HG02870 (cell line): ENCODE measurements at regions not wholly inside any gene's neighbourhood (a gene's known extent, or its start where the extent isn't known, plus 50 kb on each side); places are given as distances from the start of the nearest gene placed in this dataset.

Experiments
- ATAC-seq: cut with Tn5 transposase; IDR thresholded peaks from one replicate; pipeline ENCODE4 v1.9.1; 2021; ENCODE audit warnings: mild to moderate bottlenecking, moderate library complexity; ENCODE audit not compliant: unreplicated experiment

DNA sequence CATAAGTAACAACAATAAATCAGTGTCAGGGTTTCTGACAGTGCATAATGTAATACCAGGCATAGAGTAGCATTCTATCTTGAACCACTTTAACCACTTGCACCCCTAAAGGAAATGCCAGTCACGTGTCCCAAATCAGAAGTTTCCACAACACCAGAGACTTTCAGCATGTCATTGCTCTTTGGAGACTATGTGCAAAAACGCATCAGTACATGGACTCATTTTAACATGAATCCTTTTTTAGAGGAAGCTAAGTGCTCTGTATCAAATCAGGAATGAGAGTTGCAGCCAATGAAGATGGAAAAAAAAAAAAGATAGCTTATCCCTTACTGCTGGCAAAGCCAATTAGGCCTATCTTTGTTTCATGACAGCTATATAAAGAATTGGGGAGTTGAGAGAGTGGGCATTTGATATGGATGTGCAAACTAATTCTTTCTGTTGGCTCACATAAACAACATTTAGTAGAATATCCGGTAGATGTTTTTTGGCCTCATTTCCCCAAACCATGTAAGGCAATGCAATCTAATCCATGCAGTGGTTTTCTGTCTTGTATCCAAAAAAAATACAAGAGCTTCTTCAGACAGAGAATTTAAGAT lies 353.1 kb downstream of the IRS1 start:
- ATAC-seq, result no peak

DNA sequence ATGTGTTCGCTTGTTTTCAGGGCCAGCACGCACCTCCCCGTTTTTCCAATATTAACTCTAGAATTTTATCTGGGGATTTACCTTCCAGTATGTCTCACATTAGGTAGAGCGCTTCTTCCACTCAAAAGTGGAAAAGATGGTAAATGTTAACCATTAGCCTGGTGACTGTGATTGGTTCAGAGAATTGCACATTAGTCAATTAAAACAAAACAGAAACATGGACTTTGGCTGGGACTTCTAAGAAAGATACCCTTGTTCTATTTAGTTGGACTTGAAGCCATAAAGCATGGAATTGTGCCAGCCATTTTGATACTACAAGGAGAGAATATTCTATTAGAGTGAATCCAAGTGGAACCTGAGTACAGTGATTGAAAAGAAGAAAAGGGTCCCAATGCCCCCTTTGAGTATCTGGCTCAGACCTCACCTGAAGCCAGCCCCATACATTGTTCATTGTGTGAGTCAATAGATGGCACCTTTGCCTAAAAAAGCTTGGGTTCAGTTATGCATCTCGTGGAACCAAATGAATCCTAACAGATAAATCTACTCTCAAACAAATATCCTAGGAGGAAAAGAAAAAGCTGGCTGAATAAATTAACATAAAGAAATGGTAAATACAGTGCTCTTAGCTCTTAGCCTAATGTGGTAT lies 354.3 kb downstream of the IRS1 start:
- no peak for ATAC-seq

DNA sequence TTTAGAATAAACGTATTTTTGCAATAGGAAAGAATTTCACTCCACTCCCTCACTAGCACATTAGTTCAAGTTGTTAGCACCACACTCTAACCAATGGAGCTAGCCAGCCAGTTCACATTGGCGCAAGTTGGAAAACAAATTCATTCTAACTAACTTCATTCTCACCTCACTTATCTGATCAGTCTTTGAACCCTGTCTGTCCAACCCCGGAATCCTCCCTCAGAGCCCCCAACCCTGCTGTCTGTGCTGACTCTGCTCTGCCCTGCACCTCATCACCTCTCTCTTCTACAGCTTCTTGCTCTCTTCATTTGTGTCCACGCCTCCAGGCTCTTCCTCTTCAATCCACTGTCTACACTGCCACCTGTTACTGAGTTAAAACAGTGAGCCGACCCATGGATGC lies 356.5 kb downstream of the IRS1 start:
- ATAC-seq, result no peak

GRCh38 chr2:226440127-226440918 lies 359.3 kb downstream of the IRS1 start:
- no peak for ATAC-seq

DNA sequence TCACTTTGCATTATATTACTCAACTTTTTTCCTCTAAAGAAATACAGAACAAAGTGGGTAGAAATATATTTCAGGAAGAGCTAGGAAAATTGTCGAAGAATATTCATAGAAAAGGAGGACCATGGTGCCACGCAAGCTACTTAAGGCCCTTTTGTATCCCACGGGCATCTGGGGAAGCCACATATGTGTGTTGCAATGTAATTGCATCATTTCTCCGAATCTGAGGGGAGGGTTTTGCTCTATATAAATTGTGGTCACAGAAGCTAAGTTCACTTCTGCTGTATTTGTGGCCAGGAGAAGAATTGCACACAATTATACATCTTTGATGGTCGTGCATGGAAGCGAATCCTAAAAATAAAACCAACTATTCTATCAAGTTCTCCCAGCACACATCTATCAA lies 360.3 kb downstream of the IRS1 start:
- no peak for ATAC-seq

DNA sequence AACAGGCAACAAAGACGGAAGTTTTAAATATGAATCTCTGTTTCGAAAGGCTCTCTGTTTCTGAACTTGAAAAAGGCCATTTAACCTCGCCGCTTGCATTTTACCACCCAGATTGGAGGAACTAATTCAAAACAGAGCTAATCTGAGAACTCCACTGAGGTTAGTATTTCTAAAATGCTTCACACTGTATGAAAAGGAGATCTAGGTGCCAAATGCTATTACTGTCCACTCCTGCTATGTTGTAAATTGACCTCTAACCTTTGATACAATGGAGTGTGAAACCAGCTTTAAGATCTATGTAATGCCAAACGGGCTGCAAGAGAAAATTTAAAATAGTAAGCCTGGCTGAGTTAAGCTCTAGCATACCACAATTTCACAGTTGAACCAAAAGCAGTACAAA lies 364.5 kb downstream of the IRS1 start:
- no peak for ATAC-seq

DNA sequence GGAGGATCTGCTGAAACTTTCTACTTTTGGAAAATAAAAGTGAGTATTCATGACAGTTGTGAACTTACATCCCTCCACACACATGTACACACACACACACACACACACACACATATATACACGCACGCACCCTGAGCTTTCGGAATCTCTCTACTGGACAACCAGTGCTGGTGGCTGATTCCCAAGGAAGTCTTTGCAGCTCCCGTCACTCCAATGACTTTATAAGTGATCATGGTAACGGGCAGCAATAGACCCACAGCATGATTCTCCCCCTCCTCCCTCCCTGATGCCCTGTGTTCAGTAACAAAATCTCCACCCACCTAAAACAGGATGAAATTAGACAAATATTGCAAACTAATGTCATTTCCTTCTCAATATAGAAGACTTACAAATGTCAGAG lies 364.9 kb downstream of the IRS1 start:
- ATAC-seq, result no peak

DNA sequence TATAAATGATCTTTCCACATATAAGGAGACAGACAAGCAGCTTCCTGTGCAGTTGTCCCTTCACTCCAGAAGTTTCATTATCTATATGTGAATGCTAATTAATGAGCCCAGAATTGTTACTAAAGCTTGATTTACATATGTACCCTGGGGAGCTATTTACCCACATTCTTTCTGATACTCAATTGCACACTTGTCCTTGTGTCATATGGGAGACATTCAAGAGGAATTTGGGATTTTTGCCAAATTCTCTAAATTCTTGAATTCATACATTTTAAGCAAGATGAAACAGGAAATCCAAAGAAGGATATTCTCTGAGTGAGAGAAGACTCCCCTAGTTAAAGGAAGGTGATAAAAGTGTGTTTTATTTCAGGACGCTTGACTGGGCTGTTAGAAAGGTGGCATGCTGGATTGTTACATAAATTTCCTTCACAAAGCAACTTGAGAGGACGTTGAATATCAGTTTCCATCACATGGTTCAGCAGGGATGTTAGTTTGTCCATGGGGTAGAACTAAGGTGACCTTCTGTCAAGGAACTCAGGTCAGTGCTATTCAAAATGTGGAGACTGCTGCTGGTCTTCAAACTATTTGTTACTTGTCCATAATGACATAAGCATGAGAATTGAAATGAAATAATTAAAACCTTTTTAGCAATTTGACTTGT lies 368.2 kb downstream of the IRS1 start:
- ATAC-seq, result no peak

GRCh38 chr2:226429476-226429875 lies 370.1 kb downstream of the IRS1 start:
- no peak for ATAC-seq

GRCh38 chr2:226427538-226428307 lies 371.9 kb downstream of the IRS1 start:
- no peak for ATAC-seq

DNA sequence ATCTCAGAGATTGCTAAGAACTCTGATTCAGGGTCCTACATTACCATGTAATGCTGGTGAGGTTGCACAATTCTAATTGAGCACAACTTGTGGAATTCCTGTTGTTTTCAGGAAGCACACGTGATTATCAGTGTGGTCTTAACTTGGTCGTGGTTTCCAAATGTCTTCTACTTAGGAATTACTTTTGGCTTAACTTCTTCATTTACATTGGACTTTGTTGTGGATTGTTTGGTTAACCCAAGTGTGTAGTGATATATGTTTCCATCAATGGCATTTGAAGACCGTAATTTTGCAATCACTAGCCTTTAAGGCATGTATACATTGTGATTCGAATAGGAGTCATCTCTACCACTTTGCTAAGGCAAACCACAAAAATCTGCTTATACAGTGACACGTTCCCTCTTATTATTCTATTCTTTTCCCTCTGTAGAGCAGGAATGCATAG lies 373.3 kb downstream of the IRS1 start:
- ATAC-seq, result no peak

GRCh38 chr2:226424971-226425370 lies 374.6 kb downstream of the IRS1 start:
- ATAC-seq, result no peak

GRCh38 chr2:226423498-226423960 lies 376.1 kb downstream of the IRS1 start:
- ATAC-seq, result peak; percentile 93

DNA sequence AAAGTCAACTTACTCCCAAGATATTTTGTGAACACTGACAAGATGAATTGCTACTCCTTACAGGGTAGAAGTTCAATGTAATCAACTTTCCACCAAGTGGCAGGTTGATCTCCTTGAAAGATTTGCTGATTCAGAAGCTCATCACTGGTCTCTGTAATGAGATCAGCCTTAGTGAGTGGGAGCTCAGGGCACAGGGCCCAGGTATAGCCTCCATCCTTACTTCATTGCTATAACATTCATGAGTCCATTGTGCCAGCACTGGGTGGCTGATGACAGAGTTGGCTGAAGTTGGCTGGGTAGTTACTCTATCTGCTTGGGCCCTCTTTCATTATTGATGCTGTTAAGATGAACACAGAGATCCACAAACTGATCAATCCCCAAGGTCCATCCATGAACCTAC lies 379.0 kb downstream of the IRS1 start:
- no peak for ATAC-seq

DNA sequence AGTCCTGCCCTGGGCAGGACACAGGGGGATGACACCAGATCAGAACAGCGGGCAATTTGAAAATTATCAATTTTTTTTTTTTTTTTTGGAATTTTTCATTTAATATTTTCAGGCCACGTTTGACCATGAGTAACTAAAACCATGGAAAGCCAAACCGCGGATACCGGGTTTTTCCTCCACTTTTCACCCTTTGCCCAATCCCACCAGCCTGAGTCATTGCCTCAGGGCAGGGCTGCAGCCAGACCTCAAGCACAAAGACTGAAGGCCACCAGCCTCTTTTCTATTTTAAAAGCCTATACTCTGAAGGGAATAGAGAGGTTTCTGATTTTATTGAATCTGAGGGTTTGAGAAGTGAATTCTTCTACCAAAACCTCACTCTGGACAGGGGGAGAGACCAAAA lies 381.1 kb downstream of the IRS1 start:
- ATAC-seq, result no peak

GRCh38 chr2:226414335-226414734 lies 385.3 kb downstream of the IRS1 start:
- ATAC-seq, result no peak

DNA sequence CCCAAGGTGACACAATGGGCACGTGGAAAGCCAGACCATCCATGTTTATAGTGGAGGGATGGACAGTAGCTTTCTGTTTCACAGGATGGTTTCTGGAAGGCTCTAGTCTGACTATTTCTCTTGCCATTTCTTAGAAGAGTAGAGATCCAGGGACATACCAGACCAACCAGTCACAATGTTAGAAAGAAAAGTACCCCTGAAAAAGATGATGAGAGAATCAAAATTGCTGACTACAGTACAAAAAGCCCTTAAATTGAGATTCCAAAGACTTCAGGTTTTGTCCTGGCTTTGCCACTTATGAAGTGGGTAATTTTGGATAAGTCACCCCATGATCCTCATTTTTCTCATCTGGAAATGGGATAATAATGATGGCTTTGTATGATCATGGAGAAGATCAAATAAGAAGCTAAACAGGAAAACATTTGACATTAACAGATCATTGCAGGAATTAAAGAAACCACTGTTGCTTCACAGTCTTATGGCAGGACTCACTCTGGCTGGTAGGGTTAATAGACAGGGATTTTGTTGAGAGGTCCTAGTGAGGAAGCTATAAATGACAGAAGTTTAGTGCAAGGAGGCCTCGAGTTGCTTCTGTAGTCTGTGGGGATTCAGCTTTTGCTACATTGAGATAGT lies 386.0 kb downstream of the IRS1 start:
- ATAC-seq, result no peak

DNA sequence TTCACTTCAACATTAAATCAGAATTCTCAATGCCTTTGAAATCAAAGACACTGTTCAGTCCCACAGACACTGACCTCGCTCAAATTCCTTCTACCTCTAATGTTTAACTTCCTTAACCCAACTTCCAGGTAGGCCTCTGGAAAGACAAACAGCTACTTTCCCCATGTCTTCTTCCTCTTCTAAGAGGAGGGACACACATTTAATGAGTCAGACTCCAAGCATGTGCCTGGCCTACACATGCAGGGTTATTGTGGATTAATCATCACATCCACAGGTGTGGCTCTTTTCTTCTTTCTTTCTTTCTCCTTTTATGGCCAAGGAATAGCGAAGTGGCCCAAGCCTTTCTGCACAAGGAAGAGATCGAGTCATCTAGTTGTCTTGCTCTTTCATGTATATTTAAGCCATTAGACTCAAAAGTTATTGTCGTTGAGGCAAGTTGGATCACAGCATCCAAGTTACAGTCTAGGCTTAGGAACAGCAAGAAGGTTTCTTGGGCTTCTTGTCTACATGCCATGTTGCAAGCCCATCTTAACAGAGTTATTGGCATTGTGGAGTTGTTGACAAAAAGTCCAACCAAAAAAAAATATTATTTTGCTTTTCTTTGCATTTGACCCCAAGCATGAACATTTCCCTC lies 387.8 kb downstream of the IRS1 start:
- no peak for ATAC-seq

DNA sequence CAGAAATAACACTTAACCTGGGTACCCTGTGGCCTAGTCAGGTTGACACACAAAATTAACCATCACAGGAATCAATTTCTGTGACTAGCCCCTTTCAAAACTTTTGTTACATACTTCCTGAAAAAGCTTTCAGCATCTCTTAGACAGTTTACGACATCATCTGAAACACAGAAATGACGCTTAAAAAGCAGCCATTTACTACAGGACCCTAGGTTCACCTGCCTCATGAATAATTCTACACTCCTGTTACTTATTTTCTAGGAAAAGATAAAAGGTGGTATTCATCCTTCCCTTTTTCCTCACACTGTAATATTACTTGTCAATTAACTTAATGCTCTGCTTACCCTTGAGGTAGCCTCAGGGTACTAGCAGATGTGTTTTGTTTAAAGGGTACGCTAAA lies 388.4 kb downstream of the IRS1 start:
- no peak for ATAC-seq
